ENCODE measurements at regions not wholly inside any gene's neighbourhood (a gene's known extent, or its start where the extent isn't known, plus 50 kb on each side); places are given as distances from the start of the nearest gene placed in this dataset.
"Not testable (repeated sequence)": the region's sequence is repeated elsewhere in the genome, so short reads cannot be mapped to it uniquely, and the experiment has no call there.

GRCh38 chr10:38354410-38354809, 260.3 kb downstream of the ZNF37A start:
- ATAC-seq; DNase-seq; intact Hi-C loops (cut with micrococcal nuclease): not testable (repeated sequence)

- intact Hi-C loops (cut with micrococcal nuclease): not testable (repeated sequence)
- peak; percentile 100 for ATAC-seq
Observed at GRCh38 chr10:38355911-38356526, 261.9 kb downstream of the ZNF37A start.

GRCh38 chr10:38356527-38356926, 262.4 kb downstream of the ZNF37A start:
- DNase-seq; intact Hi-C loops (cut with micrococcal nuclease): not testable (repeated sequence)
- peak; percentile 54 for ATAC-seq

More at GRCh38 chr10:38355911-38356526, 261.9 kb downstream of the ZNF37A start:
- peak; percentile 80 for DNase-seq

- DNase-seq; ATAC-seq; intact Hi-C loops (cut with micrococcal nuclease): not testable (repeated sequence)
Observed at GRCh38 chr10:38362514-38362913, 268.4 kb downstream of the ZNF37A start.

GRCh38 chr10:38364073-38364472, 269.9 kb downstream of the ZNF37A start:
- ATAC-seq; intact Hi-C loops (cut with micrococcal nuclease); DNase-seq: not testable (repeated sequence)

GRCh38 chr10:38365917-38366316, 271.8 kb downstream of the ZNF37A start:
- peak; percentile 63 for ATAC-seq
- intact Hi-C loops (cut with micrococcal nuclease); DNase-seq: not testable (repeated sequence)

- intact Hi-C loops (cut with micrococcal nuclease); DNase-seq: not testable (repeated sequence)
- ATAC-seq: peak; percentile 79
Observed at GRCh38 chr10:38383800-38384199, 289.7 kb downstream of the ZNF37A start.

GRCh38 chr10:38386869-38387268, 292.7 kb downstream of the ZNF37A start:
- DNase-seq; intact Hi-C loops (cut with micrococcal nuclease); ATAC-seq: not testable (repeated sequence)

- ATAC-seq; intact Hi-C loops (cut with micrococcal nuclease); DNase-seq: not testable (repeated sequence)
Observed at GRCh38 chr10:38390725-38391124, 296.6 kb downstream of the ZNF37A start.

GRCh38 chr10:38395465-38395864, 301.3 kb downstream of the ZNF37A start:
- DNase-seq; intact Hi-C loops (cut with micrococcal nuclease): not testable (repeated sequence)
- peak; percentile 26 for ATAC-seq

GRCh38 chr10:38396178-38396954, 302.2 kb downstream of the ZNF37A start:
- peak; percentile 59 for ATAC-seq
- DNase-seq; intact Hi-C loops (cut with micrococcal nuclease): not testable (repeated sequence)

GRCh38 chr10:38401565-38401964, 307.4 kb downstream of the ZNF37A start:
- ATAC-seq; intact Hi-C loops (cut with micrococcal nuclease); DNase-seq: not testable (repeated sequence)

GRCh38 chr10:38402442-38403346, 308.6 kb downstream of the ZNF37A start:
- DNase-seq (peak; percentile 97), ATAC-seq (peak; percentile 100)
- intact Hi-C loops (cut with micrococcal nuclease): not testable (repeated sequence)

GRCh38 chr10:38403347-38404117, 309.4 kb downstream of the ZNF37A start:
- ATAC-seq; intact Hi-C loops (cut with micrococcal nuclease): not testable (repeated sequence)
- peak; percentile 25 for DNase-seq

GRCh38 chr10:38423634-38424033, 329.5 kb downstream of the ZNF37A start:
- ATAC-seq; intact Hi-C loops (cut with micrococcal nuclease); DNase-seq: not testable (repeated sequence)

- ATAC-seq; intact Hi-C loops (cut with micrococcal nuclease); DNase-seq: not testable (repeated sequence)
Observed at GRCh38 chr10:38430242-38430641, 336.1 kb downstream of the ZNF37A start.

GRCh38 chr10:38437359-38437758, 343.2 kb downstream of the ZNF37A start:
- intact Hi-C loops (cut with micrococcal nuclease); DNase-seq; ATAC-seq: not testable (repeated sequence)

GRCh38 chr10:38448614-38449355, 354.6 kb downstream of the ZNF37A start:
- DNase-seq; intact Hi-C loops (cut with micrococcal nuclease); ATAC-seq: not testable (repeated sequence)

All from left ventricle myocardium superior (tissue), 1 donor.